Transverse colon (tissue), 4 donors: ENCODE measurements at regions not wholly inside any gene's neighbourhood (a gene's known extent, or its start where the extent isn't known, plus 50 kb on each side); places are given as distances from the start of the nearest gene placed in this dataset.
A peak's percentile ranks its signal among the peaks of the same experiment; 100 is the strongest.

ENCODE experiments used
- CTCF ChIP-seq, 5 experiments: fragments of 200-600 bp in 3 of 5; fragments of 450-650 bp in 2 of 5; sonication (generic) in 3 of 5; IDR thresholded peaks; 1 replicate in 2 of 5; 2 replicates in 3 of 5; pipeline ENCODE4 v1.5.1; 2016 to 2017; ENCODE audit warnings: antibody characterized with exemption in 5 of 5, inconsistent platforms in 3 of 5, mild to moderate bottlenecking in 2 of 5, moderate library complexity in 1 of 5
- POLR2A ChIP-seq: fragments of 450-650 bp; IDR thresholded peaks from one replicate; pipeline ENCODE4 v1.6.1; 2016; ENCODE audit warnings: antibody characterized with exemption, mild to moderate bottlenecking, moderate library complexity
- POLR2AphosphoS5 ChIP-seq, 3 donors: sonication (generic); formaldehyde crosslinking; IDR thresholded peaks; one replicate each; pipeline ENCODE4 v1.6.1; 2016; ENCODE audit warnings: antibody characterized with exemption in 3 of 3

- TF ChIP-seq CTCF (IDR thresholded peaks at IDR 0.05) (no peak), POLR2A (no peak), POLR2AphosphoS5 (IDR thresholded peaks at IDR 0.05) (peak; percentile 59 to 62 (median 60))
Observed at GRCh38 chr16:86396901-86397311, 113.4 kb upstream of the FOXF1 start.
